HG03439 (cell line): ENCODE measurements at regions not wholly inside any gene's neighbourhood (a gene's known extent, or its start where the extent isn't known, plus 50 kb on each side); places are given as distances from the start of the nearest gene placed in this dataset.

Experiments used
- ATAC-seq: cut with Tn5 transposase; IDR thresholded peaks from one replicate; pipeline ENCODE4 v1.9.1; 2021; ENCODE audit warnings: mild to moderate bottlenecking, moderate library complexity; ENCODE audit not compliant: unreplicated experiment

- no peak for ATAC-seq
Observed at GRCh38 chr4:180566492-180566891, 1676.7 kb upstream of the TENM3 start.

GRCh38 chr4:180567080-180567479, 1676.1 kb upstream of the TENM3 start:
- no peak for ATAC-seq

GRCh38 chr4:180571516-180572055, 1671.6 kb upstream of the TENM3 start:
- ATAC-seq = no peak

- no peak for ATAC-seq
Observed at GRCh38 chr4:180578175-180578574, 1665.0 kb upstream of the TENM3 start.

- ATAC-seq = no peak
Observed at GRCh38 chr4:180581061-180581460, 1662.1 kb upstream of the TENM3 start.

- ATAC-seq = no peak
Observed at GRCh38 chr4:180587379-180587778, 1655.8 kb upstream of the TENM3 start.

GRCh38 chr4:180589575-180589974, 1653.6 kb upstream of the TENM3 start:
- ATAC-seq = no peak

- ATAC-seq = no peak
Observed at GRCh38 chr4:180596888-180597483, 1646.2 kb upstream of the TENM3 start.

- no peak for ATAC-seq
Observed at GRCh38 chr4:180598281-180598680, 1644.9 kb upstream of the TENM3 start.

- no peak for ATAC-seq
Observed at GRCh38 chr4:180603791-180604190, 1639.4 kb upstream of the TENM3 start.

- ATAC-seq = no peak
Observed at GRCh38 chr4:180610324-180610723, 1632.9 kb upstream of the TENM3 start.

GRCh38 chr4:180615746-180616145, 1627.5 kb upstream of the TENM3 start:
- ATAC-seq = no peak

GRCh38 chr4:180617196-180617595, 1626.0 kb upstream of the TENM3 start:
- no peak for ATAC-seq

GRCh38 chr4:180618396-180618795, 1624.8 kb upstream of the TENM3 start:
- ATAC-seq = no peak

GRCh38 chr4:180619440-180619839, 1623.8 kb upstream of the TENM3 start:
- no peak for ATAC-seq

- no peak for ATAC-seq
Observed at GRCh38 chr4:180622254-180622653, 1620.9 kb upstream of the TENM3 start.

- ATAC-seq = no peak
Observed at GRCh38 chr4:180625653-180626052, 1617.5 kb upstream of the TENM3 start.

- ATAC-seq = no peak
Observed at GRCh38 chr4:180630012-180630665, 1613.1 kb upstream of the TENM3 start.

- ATAC-seq = no peak
Observed at GRCh38 chr4:180634306-180634705, 1608.9 kb upstream of the TENM3 start.

- ATAC-seq = no peak
Observed at GRCh38 chr4:180635281-180635680, 1607.9 kb upstream of the TENM3 start.

- no peak for ATAC-seq
Observed at GRCh38 chr4:180636696-180637404, 1606.4 kb upstream of the TENM3 start.

GRCh38 chr4:180637616-180638015, 1605.6 kb upstream of the TENM3 start:
- no peak for ATAC-seq
